OCI-LY3 (cell line): ENCODE measurements at regions not wholly inside any gene's neighbourhood (a gene's known extent, or its start where the extent isn't known, plus 50 kb on each side); places are given as distances from the start of the nearest gene placed in this dataset.

Experiments
- EZH2phosphoT487 ChIP-seq: fragments of 200-600 bp; shearing (Covaris generic); IDR thresholded peaks from 2 replicates; pipeline ENCODE4 v1.6.1; 2018; ENCODE audit warnings: antibody characterized with exemption, mixed run types, low read depth
- TF ChIP-seq, protein P1 (sequence below): fragments of 200-600, 300-600 bp; sonication (generic); IDR thresholded peaks from 2 replicates; pipeline ENCODE4 v1.5.1; 2014; ENCODE audit warnings: antibody characterized with exemption, low read length, low read depth

DNA sequence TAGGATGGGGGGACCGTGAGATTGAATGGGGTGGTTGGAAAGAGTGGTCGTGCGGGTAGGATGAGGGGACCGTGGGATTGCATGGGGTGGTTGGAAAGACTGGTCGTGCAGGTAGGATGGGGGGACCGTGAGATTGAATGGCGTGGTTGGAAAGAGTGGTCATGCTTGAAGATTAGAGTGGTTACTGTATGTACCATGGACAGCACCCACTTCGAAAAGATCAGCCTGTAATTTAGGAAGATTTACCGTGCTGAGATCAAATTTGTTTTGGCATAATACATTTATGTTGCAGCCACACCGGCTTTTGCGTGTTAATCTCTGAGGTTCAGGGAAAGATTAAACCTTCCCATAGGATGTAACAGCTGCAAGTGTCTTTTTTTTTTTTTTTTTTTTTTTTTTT, 495.2 kb upstream of the ADARB2 start:
- TF ChIP-seq, protein P1, sequence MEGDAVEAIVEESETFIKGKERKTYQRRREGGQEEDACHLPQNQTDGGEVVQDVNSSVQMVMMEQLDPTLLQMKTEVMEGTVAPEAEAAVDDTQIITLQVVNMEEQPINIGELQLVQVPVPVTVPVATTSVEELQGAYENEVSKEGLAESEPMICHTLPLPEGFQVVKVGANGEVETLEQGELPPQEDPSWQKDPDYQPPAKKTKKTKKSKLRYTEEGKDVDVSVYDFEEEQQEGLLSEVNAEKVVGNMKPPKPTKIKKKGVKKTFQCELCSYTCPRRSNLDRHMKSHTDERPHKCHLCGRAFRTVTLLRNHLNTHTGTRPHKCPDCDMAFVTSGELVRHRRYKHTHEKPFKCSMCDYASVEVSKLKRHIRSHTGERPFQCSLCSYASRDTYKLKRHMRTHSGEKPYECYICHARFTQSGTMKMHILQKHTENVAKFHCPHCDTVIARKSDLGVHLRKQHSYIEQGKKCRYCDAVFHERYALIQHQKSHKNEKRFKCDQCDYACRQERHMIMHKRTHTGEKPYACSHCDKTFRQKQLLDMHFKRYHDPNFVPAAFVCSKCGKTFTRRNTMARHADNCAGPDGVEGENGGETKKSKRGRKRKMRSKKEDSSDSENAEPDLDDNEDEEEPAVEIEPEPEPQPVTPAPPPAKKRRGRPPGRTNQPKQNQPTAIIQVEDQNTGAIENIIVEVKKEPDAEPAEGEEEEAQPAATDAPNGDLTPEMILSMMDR: no peak
- TF ChIP-seq EZH2phosphoT487: no peak
